Small intestine (tissue), 7 donors: ENCODE measurements at regions not wholly inside any gene's neighbourhood (a gene's known extent, or its start where the extent isn't known, plus 50 kb on each side); places are given as distances from the start of the nearest gene placed in this dataset.
"Not testable (repeated sequence)": the region's sequence is repeated elsewhere in the genome, so short reads cannot be mapped to it uniquely, and the experiment has no call there.

Experiments used
- DNase-seq, 2 donors: peaks; one replicate each; pipeline versions ENCODE4 v3.0.0 to v3.0.0-alpha.2; 2013
- FAIRE-seq: peaks from 2 replicates; lab custom pipeline; 2012; peaks lifted over from hg19 to GRCh38; lab: Jason Lieb, UNC
- H3K27ac ChIP-seq, 3 donors: one replicate each; pipeline ENCODE4 v1.5.1; 2013; ENCODE audit warnings: low read length in 2 of 3, mild to moderate bottlenecking in 2 of 3, control low read depth in 1 of 3, inconsistent platforms in 1 of 3, low read depth in 1 of 3, moderate library complexity in 1 of 3
- H3K27me3 ChIP-seq, 3 donors: one replicate each; pipeline ENCODE4 v1.6.1; 2013; ENCODE audit warnings: low read length in 3 of 3, inconsistent platforms in 1 of 3; ENCODE audit not compliant: control insufficient read depth in 3 of 3, insufficient read depth in 3 of 3
- H3K36me3 ChIP-seq, 3 donors: one replicate each; pipeline ENCODE4 v1.6.1; 2013; ENCODE audit warnings: low read length in 3 of 3, inconsistent platforms in 1 of 3, low read depth in 1 of 3, mild to moderate bottlenecking in 1 of 3, moderate library complexity in 1 of 3; ENCODE audit not compliant: control insufficient read depth in 3 of 3, insufficient read depth in 2 of 3
- H3K4me1 ChIP-seq, 3 donors: one replicate each; pipeline ENCODE4 v1.6.1; 2013; ENCODE audit warnings: low read length in 2 of 3, inconsistent platforms in 1 of 3, low read depth in 1 of 3, mild to moderate bottlenecking in 1 of 3, moderate library complexity in 1 of 3; ENCODE audit not compliant: control insufficient read depth in 3 of 3, insufficient read depth in 2 of 3
- H3K4me3 ChIP-seq, 3 donors: one replicate each; pipeline ENCODE4 v1.5.1; 2013; ENCODE audit warnings: low read length in 3 of 3, control low read depth in 1 of 3, inconsistent platforms in 1 of 3, low read depth in 1 of 3, mild to moderate bottlenecking in 1 of 3, moderate library complexity in 1 of 3
- H3K9me3 ChIP-seq, 2 donors: one replicate each; pipeline ENCODE4 v1.6.1; 2013; ENCODE audit warnings: low read depth in 1 of 2, low read length in 1 of 2; ENCODE audit not compliant: control insufficient read depth in 2 of 2, insufficient read depth in 1 of 2
- WGBS, 3 donors: extraction: QIAGEN DNeasy Blood & Tissue Kit; methylation state at CpG; one replicate each; pipeline ENCODE4 v1.1.7; 2013; 5-methylcytosine and 5-hydroxymethylcytosine counted together
- donor health status: healthy with polysubstance abuse.
- donor health status: control.
- donor health status: control.
- donor health status: Bipolar disorder and iron deficiency.
- donor health status: healthy.

- Histone ChIP-seq H3K9me3 (no peaks in the 10 kb centered on the region), H3K4me1 (no peaks in the 10 kb centered on the region), H3K4me3 (no peak overlapping the region), H3K27ac (no peak overlapping the region), H3K27me3 (no peaks in the 10 kb centered on the region), H3K36me3 (no peaks in the 10 kb centered on the region)
- WGBS, 3 donors: 14 to 49% (median 26%) methylated on average over 2 of the region's 2 CpGs
- FAIRE-seq (no peak), DNase-seq (peak; percentile 6 to 16)
Observed at GRCh38 chr12:59365133-59365532, 230.7 kb upstream of the SLC16A7 start.

- DNase-seq (no peak), FAIRE-seq (no peak)
- no peaks in the 10 kb centered on the region for H3K27me3 ChIP-seq
- no peaks in the 10 kb centered on the region for H3K9me3 ChIP-seq
- no peak overlapping the region for H3K4me3 ChIP-seq
- no peaks in the 10 kb centered on the region for H3K4me1 ChIP-seq
- 7 to 14% (median 12%) methylated on average over 1 of the region's 1 CpG for WGBS, 3 donors
- no peak overlapping the region for H3K27ac ChIP-seq
- no peaks in the 10 kb centered on the region for H3K36me3 ChIP-seq
Observed at GRCh38 chr12:59357811-59358210, 238.0 kb upstream of the SLC16A7 start.

GRCh38 chr12:59346248-59346647, 249.6 kb upstream of the SLC16A7 start:
- 51 to 76% (median 67%) methylated on average over 5 of the region's 5 CpGs for WGBS, 3 donors
- not testable (repeated sequence) for H3K36me3 ChIP-seq, H3K27ac ChIP-seq, H3K4me1 ChIP-seq, DNase-seq, H3K9me3 ChIP-seq, FAIRE-seq, H3K27me3 ChIP-seq, H3K4me3 ChIP-seq

GRCh38 chr12:59345406-59345805, 250.4 kb upstream of the SLC16A7 start:
- no peak overlapping the region for H3K4me3 ChIP-seq
- H3K27me3 ChIP-seq: no peaks in the 10 kb centered on the region
- DNase-seq (no peak), FAIRE-seq (no peak)
- H3K36me3 ChIP-seq: no peaks in the 10 kb centered on the region
- no peaks in the 10 kb centered on the region for H3K4me1 ChIP-seq
- no peak overlapping the region for H3K27ac ChIP-seq
- 75 to 76% (median 76%) methylated on average over 4 of the region's 4 CpGs for WGBS, 3 donors
- H3K9me3 ChIP-seq: no peaks in the 10 kb centered on the region

- Histone ChIP-seq H3K4me3 (no peak overlapping the region), H3K4me1 (no peaks in the 10 kb centered on the region), H3K36me3 (no peaks in the 10 kb centered on the region), H3K9me3 (no peaks in the 10 kb centered on the region), H3K27ac (no peak overlapping the region), H3K27me3 (no peaks in the 10 kb centered on the region)
- DNase-seq (peak in 1 of 2 donors; percentile 2), FAIRE-seq (no peak)
- WGBS, 3 donors: 0 to 17% (median 0%) methylated on average over 1 of the region's 1 CpG
Observed at GRCh38 chr12:59344224-59344623, 251.6 kb upstream of the SLC16A7 start.

GRCh38 chr12:59329462-59329861, 266.4 kb upstream of the SLC16A7 start:
- 72 to 77% (median 74%) methylated on average over 2 of the region's 2 CpGs for WGBS, 3 donors
- no peaks in the 10 kb centered on the region for H3K36me3 ChIP-seq
- no peaks in the 10 kb centered on the region for H3K9me3 ChIP-seq
- H3K4me1 ChIP-seq: no peaks in the 10 kb centered on the region
- no peak overlapping the region for H3K27ac ChIP-seq
- no peak for DNase-seq
- no peak overlapping the region for H3K4me3 ChIP-seq
- H3K27me3 ChIP-seq: no peaks in the 10 kb centered on the region
- no peak for FAIRE-seq

GRCh38 chr12:59328395-59329075, 267.3 kb upstream of the SLC16A7 start:
- 71 to 83% (median 80%) methylated on average over 15 of the region's 15 CpGs for WGBS, 3 donors
- H3K4me3 ChIP-seq, H3K9me3 ChIP-seq: not testable (repeated sequence)

GRCh38 chr12:59326457-59326856, 269.4 kb upstream of the SLC16A7 start:
- not testable (repeated sequence) for DNase-seq, H3K9me3 ChIP-seq, H3K4me1 ChIP-seq, FAIRE-seq, H3K27me3 ChIP-seq, H3K4me3 ChIP-seq, H3K27ac ChIP-seq, H3K36me3 ChIP-seq
- 77 to 80% (median 79%) methylated on average over 11 to 12 of the region's 12 CpGs for WGBS, 3 donors

More at GRCh38 chr12:59328395-59329075, 267.3 kb upstream of the SLC16A7 start:
- FAIRE-seq, H3K27me3 ChIP-seq, H3K27ac ChIP-seq, H3K36me3 ChIP-seq, DNase-seq, H3K4me1 ChIP-seq: not testable (repeated sequence)

GRCh38 chr12:59322473-59322872, 273.4 kb upstream of the SLC16A7 start:
- no peak overlapping the region for H3K27ac ChIP-seq
- no peaks in the 10 kb centered on the region for H3K27me3 ChIP-seq
- H3K36me3 ChIP-seq: no peaks in the 10 kb centered on the region
- DNase-seq (no peak), FAIRE-seq (no peak)
- H3K4me1 ChIP-seq: no peaks in the 10 kb centered on the region
- H3K4me3 ChIP-seq: no peak overlapping the region
- WGBS, 3 donors: 73 to 79% (median 75%) methylated on average over 2 of the region's 2 CpGs
- H3K9me3 ChIP-seq: no peaks in the 10 kb centered on the region
